Spinal cord (tissue), 9 donors: ENCODE measurements at regions not wholly inside any gene's neighbourhood (a gene's known extent, or its start where the extent isn't known, plus 50 kb on each side); places are given as distances from the start of the nearest gene placed in this dataset.
"Not testable (repeated sequence)": the region's sequence is repeated elsewhere in the genome, so short reads cannot be mapped to it uniquely, and the experiment has no call there.

Experiments
- DNase-seq, 6 donors: peaks; one replicate each; pipeline versions ENCODE4 v3.0.0 to v3.0.0-alpha.2; 2013 to 2015; ENCODE audit warnings: low spot score in 6 of 6, low read depth in 4 of 6
- H3K27ac ChIP-seq: one replicate; pipeline ENCODE4 v1.5.1; 2013; ENCODE audit warnings: low read depth, low read length, control low read depth
- H3K27me3 ChIP-seq: one replicate; pipeline ENCODE4 v1.6.1; 2013; ENCODE audit warnings: low read length; ENCODE audit not compliant: control insufficient read depth, insufficient read depth
- H3K36me3 ChIP-seq: one replicate; pipeline ENCODE4 v1.6.1; 2013; ENCODE audit warnings: low read length; ENCODE audit not compliant: control insufficient read depth, insufficient read depth
- H3K4me1 ChIP-seq: one replicate; pipeline ENCODE4 v1.6.1; 2013; ENCODE audit warnings: low read length; ENCODE audit not compliant: control insufficient read depth, insufficient read depth
- H3K4me3 ChIP-seq: one replicate; pipeline ENCODE4 v1.5.1; 2013; ENCODE audit warnings: low read depth, low read length, control low read depth
- H3K9me3 ChIP-seq: one replicate; pipeline ENCODE4 v1.6.1; 2013; ENCODE audit warnings: low read length; ENCODE audit not compliant: control insufficient read depth, insufficient read depth
- WGBS: methylation state at CpG from one replicate; pipeline ENCODE4 v1.1.5; 2013; ENCODE audit warnings: missing lambda C conversion rate; ENCODE audit not compliant: insufficient coverage; 5-methylcytosine and 5-hydroxymethylcytosine counted together
- donor health status: healthy.

- not testable (repeated sequence) for H3K4me3 ChIP-seq, H3K27ac ChIP-seq, H3K4me1 ChIP-seq, H3K27me3 ChIP-seq, DNase-seq, H3K9me3 ChIP-seq, H3K36me3 ChIP-seq
- no CpG with 5 or more reads among the region's 5 CpGs for WGBS
These were observed 161.4 kb downstream of the BCL2L11 start for GRCh38 chr2:111282162-111282561.

GRCh38 chr2:111287646-111288568 is 167.2 kb downstream of the BCL2L11 start:
- not testable (repeated sequence) for H3K9me3 ChIP-seq, H3K4me1 ChIP-seq, H3K27me3 ChIP-seq, DNase-seq, H3K4me3 ChIP-seq, H3K27ac ChIP-seq, H3K36me3 ChIP-seq
- WGBS = 90% methylated on average over 2 of the region's 9 CpGs

- WGBS = no CpG with 5 or more reads among the region's 11 CpGs
- H3K9me3 ChIP-seq, H3K4me1 ChIP-seq, H3K27ac ChIP-seq, H3K4me3 ChIP-seq, H3K36me3 ChIP-seq, H3K27me3 ChIP-seq, DNase-seq: not testable (repeated sequence)
These were observed 169.7 kb downstream of the BCL2L11 start for GRCh38 chr2:111290370-111290769.

GRCh38 chr2:111291566-111291965 is 170.9 kb downstream of the BCL2L11 start:
- H3K36me3 ChIP-seq, DNase-seq, H3K9me3 ChIP-seq, H3K4me1 ChIP-seq, H3K27me3 ChIP-seq, H3K4me3 ChIP-seq, H3K27ac ChIP-seq: not testable (repeated sequence)
- WGBS = no CpG with 5 or more reads among the region's 6 CpGs

- no CpG with 5 or more reads among the region's 10 CpGs for WGBS
- not testable (repeated sequence) for H3K27ac ChIP-seq, H3K36me3 ChIP-seq, H3K4me3 ChIP-seq, H3K27me3 ChIP-seq, H3K4me1 ChIP-seq, H3K9me3 ChIP-seq, DNase-seq
These were observed 171.7 kb downstream of the BCL2L11 start for GRCh38 chr2:111292232-111292968.

GRCh38 chr2:111294699-111295098 is 174.0 kb downstream of the BCL2L11 start:
- H3K4me1 ChIP-seq, H3K9me3 ChIP-seq, H3K36me3 ChIP-seq, H3K4me3 ChIP-seq, H3K27ac ChIP-seq, DNase-seq, H3K27me3 ChIP-seq: not testable (repeated sequence)
- WGBS = no CpG with 5 or more reads among the region's 7 CpGs

- not testable (repeated sequence) for H3K36me3 ChIP-seq, H3K4me3 ChIP-seq, H3K9me3 ChIP-seq, H3K27me3 ChIP-seq, H3K27ac ChIP-seq, DNase-seq, H3K4me1 ChIP-seq
- no CpG with 5 or more reads among the region's 6 CpGs for WGBS
These were observed 175.5 kb downstream of the BCL2L11 start for GRCh38 chr2:111296122-111296804.

- not testable (repeated sequence) for DNase-seq, H3K4me1 ChIP-seq, H3K9me3 ChIP-seq, H3K4me3 ChIP-seq, H3K27ac ChIP-seq, H3K36me3 ChIP-seq, H3K27me3 ChIP-seq
These were observed 176.4 kb downstream of the BCL2L11 start for GRCh38 chr2:111297128-111297527.

- H3K4me3 ChIP-seq, H3K4me1 ChIP-seq, H3K36me3 ChIP-seq, DNase-seq, H3K9me3 ChIP-seq, H3K27me3 ChIP-seq, H3K27ac ChIP-seq: not testable (repeated sequence)
- WGBS = no CpG with 5 or more reads among the region's 3 CpGs
These were observed 178.2 kb downstream of the BCL2L11 start for GRCh38 chr2:111298927-111299326.
